PC-3 (cell line): ENCODE measurements at regions not wholly inside any gene's neighbourhood (a gene's known extent, or its start where the extent isn't known, plus 50 kb on each side); places are given as distances from the start of the nearest gene placed in this dataset.

Source experiments
- ATAC-seq: fragments of 200-7000 bp; cut with Tn5 transposase; 2 replicates; pipeline ENCODE4 v1.9.1; 2020; ENCODE audit warnings: mild to moderate bottlenecking, moderate library complexity
- BruUV-seq: library from RNA; stranded (reverse); fragments of 400-500 nt; replicated peaks from 2 replicates; lab custom pipeline; 2021; lab: Mats Ljungman, UMichigan
- CTCF ChIA-PET: fragments of 300-600 bp; sonication (Branson Sonifier 250); formaldehyde crosslinking; loops from one replicate; lab custom pipeline; 2022; ENCODE audit warnings: antibody characterized with exemption; lab: Charles Lee
- POLR2A ChIA-PET: fragments of 300-600 bp; sonication (Branson Sonifier 250); formaldehyde crosslinking; loops from one replicate; lab custom pipeline; 2022; ENCODE audit warnings: antibody characterized with exemption; ENCODE audit not compliant: unreplicated experiment; lab: Charles Lee
- DNase-seq: peaks from one replicate; pipeline ENCODE4 v3.0.0-alpha.2; 2015
- H2AFZ ChIP-seq: fragments of 300-600 bp; sonication (generic); 2 replicates; pipeline ENCODE4 v1.6.0; 2016; ENCODE audit warnings: antibody characterized with exemption, low read length
- H3F3A ChIP-seq: fragments of 300-600 bp; sonication (generic); one replicate; pipeline ENCODE4 v1.6.0; 2017; ENCODE audit warnings: antibody characterized with exemption, low read length, control low read depth, mild to moderate bottlenecking; ENCODE audit not compliant: unreplicated experiment
- H3K27ac ChIP-seq: fragments of 300-600 bp; sonication (generic); 2 replicates; pipeline ENCODE4 v1.5.1; 2016; ENCODE audit warnings: mild to moderate bottlenecking, low read length
- H3K27me3 ChIP-seq: fragments of 300-600 bp; sonication (generic); 2 replicates; pipeline ENCODE4 v1.6.1; 2016; ENCODE audit warnings: low read length, mixed read lengths
- H3K36me3 ChIP-seq: fragments of 300-600 bp; sonication (generic); 2 replicates; pipeline ENCODE4 v1.6.1; 2016; ENCODE audit warnings: low read depth, mixed run types, low read length, mixed read lengths
- H3K4me1 ChIP-seq: fragments of 300-600 bp; sonication (generic); 2 replicates; pipeline ENCODE4 v1.5.1; 2016; ENCODE audit warnings: low read length; ENCODE audit not compliant: insufficient read depth
- H3K4me2 ChIP-seq: fragments of 300-600 bp; sonication (generic); 2 replicates; pipeline ENCODE4 v1.6.0; 2016; ENCODE audit warnings: low read length
- H3K4me3 ChIP-seq: fragments of 300-600 bp; sonication (generic); 2 replicates; pipeline ENCODE4 v1.5.1; 2016; ENCODE audit warnings: mild to moderate bottlenecking, low read length, mixed read lengths
- H3K79me2 ChIP-seq: fragments of 300-600 bp; sonication (generic); 2 replicates; pipeline ENCODE4 v1.6.1; 2017; ENCODE audit warnings: low read length, mixed read lengths
- H3K9ac ChIP-seq: fragments of 300-600 bp; sonication (generic); 2 replicates; pipeline ENCODE4 v1.6.0; 2016; ENCODE audit warnings: mild to moderate bottlenecking, low read length
- H3K9me2 ChIP-seq: fragments of 300-600 bp; sonication (generic); replicated peaks from 2 replicates; pipeline ENCODE4 v1.6.1; 2016; ENCODE audit warnings: mixed run types, low read length, mixed read lengths
- H3K9me3 ChIP-seq: fragments of 300-600 bp; sonication (generic); 2 replicates; pipeline ENCODE4 v1.6.1; 2016; ENCODE audit warnings: low read length, mixed read lengths
- H4K20me1 ChIP-seq: fragments of 300-600 bp; sonication (generic); 2 replicates; pipeline ENCODE4 v1.6.1; 2016; ENCODE audit warnings: low read length, mixed read lengths
- EZH2 ChIP-seq: fragments of 300-600 bp; sonication (generic); IDR thresholded peaks from one replicate; pipeline ENCODE4 v1.6.1; 2017; ENCODE audit warnings: antibody characterized with exemption, mild to moderate bottlenecking, low read length; ENCODE audit not compliant: unreplicated experiment
- EZH2phosphoT487 ChIP-seq: fragments of 300-600 bp; sonication (generic); IDR thresholded peaks from 2 replicates; pipeline ENCODE4 v1.6.1; 2018; ENCODE audit warnings: mild to moderate bottlenecking, antibody characterized with exemption, low read length, borderline replicate concordance
- intact Hi-C: fragments of 100-400 bp; cut with micrococcal nuclease; formaldehyde crosslinking; loops from 2 replicates; pipeline ENCODE4 v1.9.0; 2023
- TF ChIP-seq, protein P1 (sequence below): fragments of 300-600 bp; sonication (generic); conservative IDR thresholded peaks from 2 replicates; pipeline ENCODE4 v1.5.1; 2017; ENCODE audit warnings: antibody characterized with exemption, low read depth, mild to moderate bottlenecking, low read length

DNA sequence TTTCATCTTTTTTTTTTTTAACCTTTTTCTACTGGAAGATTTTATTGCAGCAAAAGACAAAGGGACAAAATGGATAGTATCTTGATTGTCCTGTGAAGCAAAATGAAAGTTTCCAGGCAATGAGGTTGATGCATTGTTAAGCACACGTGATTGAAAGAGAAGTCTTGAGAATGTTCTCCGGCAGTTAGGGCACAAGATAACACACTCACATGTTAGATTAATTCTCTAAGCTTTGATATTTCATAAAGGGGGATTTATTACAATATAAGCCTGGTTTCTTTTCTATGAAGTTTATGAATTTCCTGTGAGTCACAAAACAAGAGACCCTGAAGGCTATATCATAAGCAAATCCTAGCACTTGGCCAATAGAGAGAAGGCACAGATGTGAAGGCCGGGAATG lies 93.4 kb upstream of the ARMC3 start:
- H2AFZ ChIP-seq: no peak overlapping the region
- POLR2A ChIA-PET: no interaction called here
- no peaks in the 10 kb centered on the region for H3K9me3 ChIP-seq
- H3K27ac ChIP-seq: no peak overlapping the region
- H3F3A ChIP-seq: no peaks in the 10 kb centered on the region
- H3K9ac ChIP-seq: no peak overlapping the region
- no peaks in the 10 kb centered on the region for H3K9me2 ChIP-seq
- H3K4me3 ChIP-seq: no peak overlapping the region
- TF ChIP-seq, protein P1, sequence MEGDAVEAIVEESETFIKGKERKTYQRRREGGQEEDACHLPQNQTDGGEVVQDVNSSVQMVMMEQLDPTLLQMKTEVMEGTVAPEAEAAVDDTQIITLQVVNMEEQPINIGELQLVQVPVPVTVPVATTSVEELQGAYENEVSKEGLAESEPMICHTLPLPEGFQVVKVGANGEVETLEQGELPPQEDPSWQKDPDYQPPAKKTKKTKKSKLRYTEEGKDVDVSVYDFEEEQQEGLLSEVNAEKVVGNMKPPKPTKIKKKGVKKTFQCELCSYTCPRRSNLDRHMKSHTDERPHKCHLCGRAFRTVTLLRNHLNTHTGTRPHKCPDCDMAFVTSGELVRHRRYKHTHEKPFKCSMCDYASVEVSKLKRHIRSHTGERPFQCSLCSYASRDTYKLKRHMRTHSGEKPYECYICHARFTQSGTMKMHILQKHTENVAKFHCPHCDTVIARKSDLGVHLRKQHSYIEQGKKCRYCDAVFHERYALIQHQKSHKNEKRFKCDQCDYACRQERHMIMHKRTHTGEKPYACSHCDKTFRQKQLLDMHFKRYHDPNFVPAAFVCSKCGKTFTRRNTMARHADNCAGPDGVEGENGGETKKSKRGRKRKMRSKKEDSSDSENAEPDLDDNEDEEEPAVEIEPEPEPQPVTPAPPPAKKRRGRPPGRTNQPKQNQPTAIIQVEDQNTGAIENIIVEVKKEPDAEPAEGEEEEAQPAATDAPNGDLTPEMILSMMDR: no peak
- TF ChIP-seq EZH2 (no peak), EZH2phosphoT487 (no peak)
- intact Hi-C loops: no loop called here
- H3K4me1 ChIP-seq: no peaks in the 10 kb centered on the region
- no peaks in the 10 kb centered on the region for H3K27me3 ChIP-seq
- no peaks in the 10 kb centered on the region for H4K20me1 ChIP-seq
- CTCF ChIA-PET: no interaction called here
- H3K36me3 ChIP-seq: no peaks in the 10 kb centered on the region
- ATAC-seq (no peak), DNase-seq (no peak)
- no peaks in the 10 kb centered on the region for H3K79me2 ChIP-seq
- no TSS peak for BruUV-seq
- no peak overlapping the region for H3K4me2 ChIP-seq

DNA sequence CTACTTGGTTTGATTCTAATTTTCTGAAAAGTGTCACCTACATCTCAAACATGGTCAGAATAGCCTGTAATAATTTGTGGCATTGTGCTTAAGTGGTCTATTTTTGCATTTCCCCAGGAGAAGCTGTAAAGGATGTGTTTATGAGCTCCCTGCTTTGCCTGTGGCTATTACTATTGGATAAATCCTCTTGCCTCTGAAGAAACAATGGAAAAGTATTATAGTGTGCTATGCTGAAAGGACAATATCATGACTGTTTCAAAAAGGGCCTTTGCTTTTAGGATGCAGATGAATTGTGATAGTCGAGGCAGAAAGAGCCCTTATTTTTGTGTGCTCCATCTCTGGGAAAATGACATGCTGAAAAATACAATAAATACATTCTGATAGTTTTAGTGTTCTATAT lies 94.1 kb upstream of the ARMC3 start:
- ChIA-PET POLR2A (no interaction called here), CTCF (no interaction called here)
- Histone ChIP-seq H3K27me3 (no peaks in the 10 kb centered on the region), H3K4me1 (peaks cover 6% of the 10 kb centered on the region), H3K4me3 (no peak overlapping the region), H3K9me2 (no peaks in the 10 kb centered on the region), H3K9me3 (no peaks in the 10 kb centered on the region), H3F3A (no peaks in the 10 kb centered on the region), H2AFZ (no peak overlapping the region), H3K9ac (no peak overlapping the region), H3K36me3 (no peaks in the 10 kb centered on the region), H3K79me2 (no peaks in the 10 kb centered on the region), H3K27ac (no peak overlapping the region), H3K4me2 (no peak overlapping the region), H4K20me1 (no peaks in the 10 kb centered on the region)
- no peak for DNase-seq
- TF ChIP-seq EZH2phosphoT487 (no peak), EZH2 (no peak)
- TF ChIP-seq, protein P1: no peak
- BruUV-seq: no TSS peak
- ATAC-seq: no peak
- intact Hi-C loops: no loop called here

DNA sequence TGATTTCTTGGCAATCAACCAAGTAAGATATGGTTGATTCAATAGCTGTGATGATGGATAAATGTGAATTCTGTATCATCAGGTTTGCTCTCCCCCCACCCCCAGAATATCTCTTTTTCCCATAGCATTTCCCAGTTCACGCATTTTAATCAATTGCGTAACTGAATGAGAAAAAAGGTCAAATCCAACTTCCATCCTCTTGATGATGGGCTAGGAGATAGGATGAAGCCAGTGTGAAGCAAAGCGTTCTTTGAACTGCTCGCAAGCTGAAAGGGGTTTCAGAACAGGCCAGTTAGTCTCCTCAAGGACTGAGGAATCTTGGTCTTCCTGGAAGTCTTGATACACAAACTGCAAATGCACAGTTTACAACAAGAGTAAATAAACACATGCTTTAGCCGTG lies 94.5 kb upstream of the ARMC3 start:
- no peak overlapping the region for H3K4me3 ChIP-seq
- H3K4me2 ChIP-seq: no peak overlapping the region
- ATAC-seq (no peak), DNase-seq (no peak)
- no TSS peak for BruUV-seq
- no peak overlapping the region for H3K9ac ChIP-seq
- CTCF ChIA-PET: no interaction called here
- no peaks in the 10 kb centered on the region for H3K79me2 ChIP-seq
- peaks cover 10% of the 10 kb centered on the region for H3K4me1 ChIP-seq
- no peak overlapping the region for H3K27ac ChIP-seq
- no peaks in the 10 kb centered on the region for H3K27me3 ChIP-seq
- no peaks in the 10 kb centered on the region for H4K20me1 ChIP-seq
- no peaks in the 10 kb centered on the region for H3F3A ChIP-seq
- no peaks in the 10 kb centered on the region for H3K9me3 ChIP-seq
- TF ChIP-seq EZH2phosphoT487 (no peak), EZH2 (no peak)
- TF ChIP-seq, protein P1: no peak
- no peak overlapping the region for H2AFZ ChIP-seq
- no peaks in the 10 kb centered on the region for H3K9me2 ChIP-seq
- intact Hi-C loops: no loop called here
- POLR2A ChIA-PET: no interaction called here
- H3K36me3 ChIP-seq: no peaks in the 10 kb centered on the region
